ENCODE measurements at regions not wholly inside any gene's neighbourhood (a gene's known extent, or its start where the extent isn't known, plus 50 kb on each side); places are given as distances from the start of the nearest gene placed in this dataset.

- Mint-ChIP-seq H3K27ac (0 out of 2 replicates have a peak overlapping the region, but pooled peaks have one; percentile 17), H3K27me3 (ENCODE audit: insufficient read depth, low read depth, poor library complexity) (no peaks in the 10 kb centered on the region), H3K9me3 (no peaks in the 10 kb centered on the region; the same call in 2 of the 3 replicates), H3K4me3 (no peak overlapping the region), H3K36me3 (ENCODE audit: low read depth) (no peaks in the 10 kb centered on the region), H3K4me1 (peaks cover 12% of the 10 kb centered on the region; the same call in 2 of the 3 replicates)
- TF ChIP-seq, protein P1, sequence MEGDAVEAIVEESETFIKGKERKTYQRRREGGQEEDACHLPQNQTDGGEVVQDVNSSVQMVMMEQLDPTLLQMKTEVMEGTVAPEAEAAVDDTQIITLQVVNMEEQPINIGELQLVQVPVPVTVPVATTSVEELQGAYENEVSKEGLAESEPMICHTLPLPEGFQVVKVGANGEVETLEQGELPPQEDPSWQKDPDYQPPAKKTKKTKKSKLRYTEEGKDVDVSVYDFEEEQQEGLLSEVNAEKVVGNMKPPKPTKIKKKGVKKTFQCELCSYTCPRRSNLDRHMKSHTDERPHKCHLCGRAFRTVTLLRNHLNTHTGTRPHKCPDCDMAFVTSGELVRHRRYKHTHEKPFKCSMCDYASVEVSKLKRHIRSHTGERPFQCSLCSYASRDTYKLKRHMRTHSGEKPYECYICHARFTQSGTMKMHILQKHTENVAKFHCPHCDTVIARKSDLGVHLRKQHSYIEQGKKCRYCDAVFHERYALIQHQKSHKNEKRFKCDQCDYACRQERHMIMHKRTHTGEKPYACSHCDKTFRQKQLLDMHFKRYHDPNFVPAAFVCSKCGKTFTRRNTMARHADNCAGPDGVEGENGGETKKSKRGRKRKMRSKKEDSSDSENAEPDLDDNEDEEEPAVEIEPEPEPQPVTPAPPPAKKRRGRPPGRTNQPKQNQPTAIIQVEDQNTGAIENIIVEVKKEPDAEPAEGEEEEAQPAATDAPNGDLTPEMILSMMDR (conservative IDR thresholded peaks at IDR 0.05; ENCODE audit: low read depth in 2 of 2), result no peak
- no peaks in the 10 kb centered on the region for H3K27me3 ChIP-seq (ENCODE audit: insufficient read depth)
- peaks cover 11% of the 10 kb centered on the region for H3K79me2 ChIP-seq (replicated peaks; ENCODE audit: insufficient read depth)
- no peak overlapping the region for H3K27ac ChIP-seq (ENCODE audit: low read depth)
- no peaks in the 10 kb centered on the region for H4K20me1 ChIP-seq (replicated peaks; ENCODE audit: insufficient read depth)
- H3K4me2 ChIP-seq, result no peak overlapping the region
- H3K4me1 ChIP-seq (ENCODE audit: insufficient read depth), result no peaks in the 10 kb centered on the region; the same call in 1 of the 2 replicates
- no peak for ATAC-seq
- no peak overlapping the region for H2AFZ ChIP-seq
- no peaks in the 10 kb centered on the region for H3F3A ChIP-seq (replicated peaks; ENCODE audit: low read depth)
- H3K9me2 ChIP-seq (ENCODE audit: insufficient read depth), result no peaks in the 10 kb centered on the region
- no peak overlapping the region for H3K4me3 ChIP-seq
- DNase-seq (ENCODE audit: low spot score), result no peak
- no peaks in the 10 kb centered on the region for H3K36me3 ChIP-seq (ENCODE audit: insufficient read depth)
Observed at GRCh38 chr14:71554959-71555612, 377.1 kb upstream of the RGS6 start.

GRCh38 chr14:71555654-71556559 is 376.3 kb upstream of the RGS6 start:
- Histone ChIP-seq H3K9me2 (ENCODE audit: insufficient read depth) (no peaks in the 10 kb centered on the region), H3K4me2 (no peak overlapping the region), H3K27me3 (ENCODE audit: insufficient read depth) (no peaks in the 10 kb centered on the region), H3F3A (replicated peaks; ENCODE audit: low read depth) (no peaks in the 10 kb centered on the region), H3K36me3 (ENCODE audit: insufficient read depth) (no peaks in the 10 kb centered on the region), H4K20me1 (replicated peaks; ENCODE audit: insufficient read depth) (no peaks in the 10 kb centered on the region), H3K27ac (ENCODE audit: low read depth) (no peak overlapping the region), H2AFZ (no peak overlapping the region), H3K4me3 (no peak overlapping the region), H3K4me1 (ENCODE audit: insufficient read depth) (no peaks in the 10 kb centered on the region; the same call in 1 of the 2 replicates), H3K79me2 (replicated peaks; ENCODE audit: insufficient read depth) (peaks cover 11% of the 10 kb centered on the region)
- Mint-ChIP-seq H3K27ac (0 out of 2 replicates have a peak overlapping the region, but pooled peaks have one; percentile 17), H3K4me3 (no peak overlapping the region), H3K4me1 (peaks cover 12% of the 10 kb centered on the region; the same call in 2 of the 3 replicates), H3K36me3 (ENCODE audit: low read depth) (no peaks in the 10 kb centered on the region), H3K27me3 (ENCODE audit: insufficient read depth, low read depth, poor library complexity) (no peaks in the 10 kb centered on the region), H3K9me3 (no peaks in the 10 kb centered on the region; the same call in 2 of the 3 replicates)
- ATAC-seq, result no peak
- DNase-seq (ENCODE audit: low spot score), result no peak
- TF ChIP-seq ZNF114 (CRISPR knock-in tag; IDR thresholded peaks at IDR 0.05) (no peak), EZH2phosphoT487 (IDR thresholded peaks at IDR 0.05; ENCODE audit: unreplicated experiment) (no peak), REST (IDR thresholded peaks at IDR 0.05; ENCODE audit: unreplicated experiment) (no peak), CREB1 (CRISPR knock-in tag; IDR thresholded peaks at IDR 0.05; ENCODE audit: low read depth) (no peak), NANOG (IDR thresholded peaks at IDR 0.05; ENCODE audit: borderline replicate concordance) (no peak), ZNF331 (CRISPR knock-in tag; IDR thresholded peaks at IDR 0.05; ENCODE audit: low read depth) (no peak), STAT1 (IDR thresholded peaks at IDR 0.05; ENCODE audit: unreplicated experiment) (no peak), EZH2 (IDR thresholded peaks at IDR 0.05; ENCODE audit: low read depth, unreplicated experiment) (no peak), JUNB (IDR thresholded peaks at IDR 0.05; ENCODE audit: unreplicated experiment) (no peak)
- TF ChIP-seq, protein P1 (conservative IDR thresholded peaks at IDR 0.05; ENCODE audit: low read depth in 2 of 2), result no peak

All from GM23338 (cell line).